ENCODE measurements at regions not wholly inside any gene's neighbourhood (a gene's known extent, or its start where the extent isn't known, plus 50 kb on each side); places are given as distances from the start of the nearest gene placed in this dataset.

DNA sequence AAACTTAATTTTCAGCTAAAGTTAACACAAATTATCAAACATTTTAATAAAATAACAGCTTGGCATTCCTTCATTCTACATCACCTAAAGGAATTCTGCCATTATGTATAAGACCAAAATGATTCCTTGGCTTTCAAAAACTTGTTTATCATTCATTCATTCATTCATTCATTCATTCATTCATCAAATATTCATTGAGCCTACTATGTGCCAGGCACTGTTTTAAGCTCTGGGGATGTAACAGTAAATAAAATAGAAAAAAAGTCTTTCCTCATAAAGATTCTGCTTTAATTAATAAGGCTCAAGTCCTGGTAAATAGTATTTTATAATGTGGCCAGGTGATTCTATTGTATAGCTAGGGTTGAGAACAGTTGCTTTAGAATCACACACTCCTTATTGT, 127.9 kb downstream of the GPR85 start:
- Histone ChIP-seq H3K18ac (ENCODE audit: insufficient read length, low read depth, low read length) (no peak overlapping the region), H2AFZ (ENCODE audit: low read length) (no peak overlapping the region), H4K8ac (replicated peaks; ENCODE audit: insufficient read length, low read depth, low read length) (no peak overlapping the region), H4K5ac (ENCODE audit: insufficient read length, low read depth, low read length) (no peak overlapping the region), H3K9me3 (ENCODE audit: control insufficient read depth, low read depth, low read length) (no peaks in the 10 kb centered on the region), H3K4me2 (ENCODE audit: insufficient read depth, insufficient read length, low read length) (no peak overlapping the region), H4K20me1 (ENCODE audit: control insufficient read depth, insufficient read depth, insufficient read length) (no peaks in the 10 kb centered on the region), H2BK20ac (ENCODE audit: low read depth, low read length, poor library complexity, severe bottlenecking) (no peak overlapping the region), H4K91ac (ENCODE audit: insufficient read length, low read depth, low read length) (no peak overlapping the region), H3T11ph (ENCODE audit: low read length) (no peak overlapping the region), H3K23me2 (ENCODE audit: insufficient read length, low read depth, low read length, poor library complexity, severe bottlenecking) (no peaks in the 10 kb centered on the region), H3K14ac (ENCODE audit: insufficient read depth, low read length) (no peak overlapping the region), H3K79me1 (ENCODE audit: insufficient read depth, low read depth, low read length, poor library complexity, severe bottlenecking) (no peaks in the 10 kb centered on the region), H3K9ac (ENCODE audit: extremely low read depth, insufficient read length, low read length) (no peak overlapping the region), H3K79me2 (ENCODE audit: insufficient read depth, low read length) (no peaks in the 10 kb centered on the region), H2AK5ac (ENCODE audit: insufficient read length, low read length) (no peak overlapping the region), H2BK120ac (ENCODE audit: low read depth, low read length, poor library complexity, severe bottlenecking) (no peak overlapping the region), H2BK15ac (ENCODE audit: low read depth, low read length) (no peak overlapping the region), H3K23ac (ENCODE audit: insufficient read length, low read depth, low read length) (no peak overlapping the region), H2BK12ac (ENCODE audit: insufficient read length, low read depth, low read length) (no peak overlapping the region), H3K27ac (ENCODE audit: insufficient read length, low read depth, low read length) (no peak overlapping the region), H3K4me1 (ENCODE audit: insufficient read depth, low read length) (no peaks in the 10 kb centered on the region), H3K27me3 (ENCODE audit: insufficient read depth, low read length) (no peaks in the 10 kb centered on the region), H3K4ac (ENCODE audit: low read depth, low read length) (no peak overlapping the region), H3K56ac (ENCODE audit: insufficient read length, low read depth, low read length) (no peak overlapping the region), H2BK5ac (ENCODE audit: insufficient read length, low read length) (no peak overlapping the region)
- Mint-ChIP-seq H3K36me3 (ENCODE audit: insufficient read depth in 1 of 3, low read depth in 3 of 3) (no peaks in the 10 kb centered on the region), H3K4me1 (no peaks in the 10 kb centered on the region), H3K4me3 (no peak overlapping the region), H3K27ac (no peak overlapping the region), H3K27me3 (ENCODE audit: low read depth) (no peaks in the 10 kb centered on the region; the same call in none of the 2 replicates), H3K9me3 (no peaks in the 10 kb centered on the region)
- DNase-seq: no peak
- TF ChIP-seq CTCF (conservative IDR thresholded peaks at IDR 0.05): no peak
